HepG2 (cell line): ENCODE measurements at regions not wholly inside any gene's neighbourhood (a gene's known extent, or its start where the extent isn't known, plus 50 kb on each side); places are given as distances from the start of the nearest gene placed in this dataset.

Experiments used
- ATAC-seq: fragments of 200-7000 bp; cut with Tn5 transposase; 3 replicates; pipeline ENCODE4 v1.9.1; 2020; ENCODE audit warnings: mild to moderate bottlenecking, moderate library complexity
- BruUV-seq: library from RNA; stranded (reverse); fragments of 400-500 nt; replicated peaks from 2 replicates; lab custom pipeline; 2021; lab: Mats Ljungman, UMichigan
- CTCF ChIA-PET: fragments of 300-600 bp; formaldehyde crosslinking; extraction: SDS; loops from one replicate; lab custom pipeline; 2021; ENCODE audit warnings: low total read pairs, inconsistent platforms, low intra/inter-chr PET ratio; lab: Yijun Ruan, JAX
- POLR2A ChIA-PET: fragments of 350-600 bp; sonication (Branson Sonifier 250); formaldehyde crosslinking; loops from one replicate; lab custom pipeline; 2020; ENCODE audit warnings: antibody characterized with exemption, inconsistent platforms; lab: Yijun Ruan, JAX
- DNase-seq: peaks from one replicate; pipeline ENCODE4 v3.0.0-alpha.2; 2015; ENCODE audit warnings: low spot score
- FAIRE-seq: peaks from 3 replicates; lab custom pipeline; 2011; peaks lifted over from hg19 to GRCh38; lab: Jason Lieb, UNC
- H2AFZ ChIP-seq: one replicate; pipeline ENCODE4 v1.6.1; 2011; ENCODE audit warnings: low read length, inconsistent platforms
- H3K27ac ChIP-seq: fragments of 300-600 bp; 3 replicates; pipeline ENCODE4 v1.8.0; 2011; ENCODE audit warnings: mixed run types, mild to moderate bottlenecking, mixed read lengths, low read length, inconsistent platforms; ENCODE audit not compliant: insufficient read depth; ENCODE audit errors: extremely low read length
- H3K27me3 ChIP-seq, 2 experiments: fragments of 200-600 bp in 1 of 2; 2 replicates in 1 of 2; 3 replicates in 1 of 2; pipeline versions ENCODE4 v1.6.0 to v1.8.0; 2011; ENCODE audit warnings: low read length in 2 of 2, mild to moderate bottlenecking in 2 of 2, moderate library complexity in 2 of 2, inconsistent platforms in 1 of 2; ENCODE audit not compliant: insufficient read depth in 2 of 2, control insufficient read depth in 1 of 2
- H3K36me3 ChIP-seq, 2 experiments: fragments of 200-600 bp in 1 of 2; replicated peaks in 1 of 2; 2 replicates in 1 of 2; 3 replicates in 1 of 2; pipeline versions ENCODE4 v1.5.1 to v1.8.0; 2011; ENCODE audit warnings: low read length in 2 of 2, inconsistent platforms in 1 of 2; ENCODE audit not compliant: insufficient read depth in 2 of 2, control insufficient read depth in 1 of 2
- H3K4me1 ChIP-seq: 2 replicates; pipeline ENCODE4 v1.5.1; 2012; ENCODE audit warnings: low read length, inconsistent platforms; ENCODE audit not compliant: insufficient read depth
- H3K4me2 ChIP-seq: 2 replicates; pipeline ENCODE4 v1.6.0; 2011; ENCODE audit warnings: low read depth, low read length, inconsistent platforms
- H3K4me3 ChIP-seq, 3 experiments: fragments of 200-600 bp in 1 of 3; sonication (generic), shearing (Covaris generic) in 1 of 3; replicated peaks in 1 of 3; 2 replicates each; pipeline ENCODE4 v1.5.1; 2011 to 2016; ENCODE audit warnings: low read length in 3 of 3, inconsistent platforms in 2 of 3, low read depth in 2 of 3, mild to moderate bottlenecking in 2 of 3, control low read depth in 1 of 3, mixed read lengths in 1 of 3; ENCODE audit not compliant: insufficient read depth in 1 of 3
- H3K79me2 ChIP-seq: one replicate; pipeline ENCODE4 v1.6.1; 2011; ENCODE audit warnings: low read length, inconsistent platforms; ENCODE audit not compliant: insufficient read depth
- H3K9ac ChIP-seq: 2 replicates; pipeline ENCODE4 v1.6.0; 2011; ENCODE audit warnings: mild to moderate bottlenecking, low read depth, low read length, inconsistent platforms; ENCODE audit not compliant: insufficient read depth
- H3K9me3 ChIP-seq: 2 replicates; pipeline ENCODE4 v1.5.1; 2012; ENCODE audit warnings: mild to moderate bottlenecking, low read length
- H4K20me1 ChIP-seq: 2 replicates; pipeline ENCODE4 v1.6.0; 2011; ENCODE audit warnings: inconsistent platforms, mild to moderate bottlenecking, low read length, moderate library complexity; ENCODE audit not compliant: insufficient read depth
- ARNT ChIP-seq: fragments of 450-650 bp; IDR thresholded peaks from 2 replicates; pipeline ENCODE4 v1.6.1; 2017
- IKZF4 ChIP-seq: sonication (generic); formaldehyde crosslinking; IDR thresholded peaks from 2 replicates; pipeline ENCODE4 v1.5.1; 2020; ENCODE audit warnings: borderline replicate concordance, mild to moderate bottlenecking, low read depth, missing genetic modification reagents; ENCODE audit errors: not compliant biosample characterization
- MAFK ChIP-seq, 2 experiments: IDR thresholded peaks in 1 of 2; conservative IDR thresholded peaks in 1 of 2; 2 replicates each; pipeline ENCODE4 v1.6.1; 2011; ENCODE audit warnings: improper control_type of control experiment in 2 of 2, low read length in 2 of 2
- MEF2D ChIP-seq: sonication (generic); formaldehyde crosslinking; IDR thresholded peaks from 2 replicates; pipeline ENCODE4 v1.5.1; 2020; ENCODE audit warnings: mild to moderate bottlenecking, missing genetic modification reagents
- NBN ChIP-seq: fragments of 450-650 bp; conservative IDR thresholded peaks from 2 replicates; pipeline ENCODE4 v1.6.1; 2017
- PHF20 ChIP-seq: sonication (generic); formaldehyde crosslinking; IDR thresholded peaks from 2 replicates; pipeline ENCODE4 v1.5.0; 2020; ENCODE audit warnings: mild to moderate bottlenecking, missing genetic modification reagents
- SRY ChIP-seq: sonication (generic); formaldehyde crosslinking; IDR thresholded peaks from 2 replicates; pipeline ENCODE4 v1.8.0; 2022; ENCODE audit warnings: mild to moderate bottlenecking, missing genetic modification reagents
- TMF1 ChIP-seq: sonication (generic); formaldehyde crosslinking; IDR thresholded peaks from 2 replicates; pipeline ENCODE4 v1.8.1; 2022; ENCODE audit warnings: low read depth, missing genetic modification reagents
- ZBTB20 ChIP-seq: sonication (generic); formaldehyde crosslinking; IDR thresholded peaks from 2 replicates; pipeline ENCODE4 v1.8.1; 2023; ENCODE audit warnings: missing genetic modification reagents, low read depth, mild to moderate bottlenecking, borderline replicate concordance
- ZBTB8A ChIP-seq: sonication (generic); formaldehyde crosslinking; IDR thresholded peaks from 2 replicates; pipeline ENCODE4 v1.4.0; 2020; ENCODE audit warnings: mild to moderate bottlenecking, low read depth, missing genetic modification reagents, borderline replicate concordance
- ZNF614 ChIP-seq: IDR thresholded peaks from 2 replicates; pipeline ENCODE4 v1.6.1; 2018; ENCODE audit warnings: missing biosample characterization, missing genetic modification reagents, inconsistent platforms, borderline replicate concordance
- WGBS: methylation state at CpG from one replicate; pipeline ENCODE4 v1.1.6; 2017; ENCODE audit warnings: low lambda C conversion rate; 5-methylcytosine and 5-hydroxymethylcytosine counted together
- in situ Hi-C: cut with HindIII; loops from 2 replicates; pipeline ENCODE4 v1.10.0; 2017; ENCODE audit warnings: low pct_unique_long_range_greater_than_20kb; ENCODE audit not compliant: extremely low pct_ligation_motif_present
- intact Hi-C: fragments of 100-400 bp; cut with micrococcal nuclease; formaldehyde crosslinking; loops from one replicate; pipeline ENCODE4 v1.10.0; 2022; ENCODE audit not compliant: unreplicated experiment
- TF ChIP-seq, protein P1 (sequence below): sonication (generic); formaldehyde crosslinking; IDR thresholded peaks from 2 replicates; pipeline ENCODE4 v1.4.0; 2020; ENCODE audit warnings: mild to moderate bottlenecking, missing genetic modification reagents
- TF ChIP-seq, protein P2 (sequence below): sonication (generic); formaldehyde crosslinking; IDR thresholded peaks from 2 replicates; pipeline ENCODE4 v1.5.0; 2020; ENCODE audit warnings: mild to moderate bottlenecking, missing genetic modification reagents
- TF ChIP-seq, protein P3 (sequence below): IDR thresholded peaks from 2 replicates; pipeline ENCODE4 v1.6.1; 2016; ENCODE audit warnings: low read depth, borderline replicate concordance

DNA sequence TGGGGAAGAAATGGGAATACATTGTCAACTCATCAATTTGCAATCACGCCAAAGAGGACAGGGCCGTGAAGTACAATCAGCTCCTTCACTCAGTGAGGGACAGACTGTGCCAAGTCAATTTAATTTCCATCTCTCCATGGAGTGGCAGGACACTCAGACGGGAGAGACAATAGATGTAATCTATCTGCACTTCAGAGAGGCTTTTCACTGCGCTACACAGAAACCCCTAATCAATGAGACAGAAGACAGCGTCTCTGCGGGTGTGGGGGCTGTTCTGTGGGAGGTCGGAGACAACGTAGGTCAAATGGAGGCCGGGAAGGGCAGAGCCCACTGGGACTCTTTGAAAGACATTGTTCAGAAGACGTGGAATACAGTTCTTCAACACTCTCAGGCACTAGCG, 541.0 kb upstream of the ADARB2 start:
- WGBS = 13% methylated on average over 11 of the region's 11 CpGs
- Histone ChIP-seq H3K36me3 (no peaks in the 10 kb centered on the region), H3K27ac (no peak overlapping the region), H3K9ac (no peak overlapping the region), H2AFZ (no peak overlapping the region), H3K4me1 (no peaks in the 10 kb centered on the region), H3K79me2 (no peaks in the 10 kb centered on the region)
- in situ Hi-C loops = no loop called here
- no peak for FAIRE-seq
- POLR2A ChIA-PET = no interaction called here
- TF ChIP-seq MAFK (conservative IDR thresholded peaks at IDR 0.05 in 1 of 2, IDR thresholded peaks at IDR 0.05 in 1 of 2; ENCODE audit: low read length in 2 of 2) (0 out of 4 replicates have a peak, but pooled peaks of 1 of the 2 experiments have one; percentile 13), IKZF4 (no peak)
- TF ChIP-seq, all 625 proteins: peak for 1
- BruUV-seq = no TSS peak
- Histone ChIP-seq H3K9me3 (peaks cover 6% of the 10 kb centered on the region), H3K27me3 (peaks cover 0 to 2% of the 10 kb centered on the region in 2 experiments; a peak in 1 of 5 replicates), H3K4me3 (no peak overlapping the region), H4K20me1 (no peaks in the 10 kb centered on the region), H3K4me2 (no peak overlapping the region)
- ATAC-seq (no peak), DNase-seq (no peak)
- intact Hi-C loops = no loop called here
- CTCF ChIA-PET = no interaction called here

DNA sequence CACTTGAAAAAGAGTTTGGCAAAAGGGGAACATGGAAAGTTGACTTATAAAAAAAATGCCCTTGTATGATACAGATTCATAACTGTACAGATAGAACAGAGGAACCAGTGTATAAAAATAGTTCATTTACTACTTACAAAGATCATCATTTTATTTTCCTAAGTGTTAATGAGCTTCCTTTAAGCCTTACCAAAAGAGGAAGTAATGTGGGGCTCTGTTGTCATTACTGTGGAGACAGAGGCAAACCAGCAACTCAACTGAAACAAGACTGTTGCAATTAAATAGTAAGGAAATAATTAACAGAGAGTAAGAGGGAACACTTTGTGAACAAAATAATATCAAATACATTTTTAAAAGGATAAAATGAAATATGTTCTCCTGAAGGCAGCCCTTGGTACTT, 526.2 kb upstream of the ADARB2 start:
- H3K4me2 ChIP-seq = no peak overlapping the region
- no peak overlapping the region for H3K4me3 ChIP-seq
- POLR2A ChIA-PET = no interaction called here
- no peak overlapping the region for H3K9ac ChIP-seq
- H3K36me3 ChIP-seq = no peaks in the 10 kb centered on the region
- ATAC-seq (no peak), FAIRE-seq (no peak), DNase-seq (no peak)
- H4K20me1 ChIP-seq = no peaks in the 10 kb centered on the region
- BruUV-seq = no TSS peak
- H3K27me3 ChIP-seq = no peaks in the 10 kb centered on the region
- CTCF ChIA-PET = no interaction called here
- H3K79me2 ChIP-seq = no peaks in the 10 kb centered on the region
- H3K9me3 ChIP-seq = no peaks in the 10 kb centered on the region; the same call in 1 of the 2 replicates
- in situ Hi-C loops (no loop called here), intact Hi-C loops (no loop called here)
- no peak overlapping the region for H2AFZ ChIP-seq
- H3K27ac ChIP-seq = no peak overlapping the region
- no peaks in the 10 kb centered on the region for H3K4me1 ChIP-seq
- TF ChIP-seq ZNF614 (no peak), TMF1 (CRISPR knock-in tag) (no peak), ARNT (no peak), ZBTB20 (no peak), SRY (no peak), MEF2D (CRISPR knock-in tag) (no peak), ZBTB8A (no peak), PHF20 (no peak), NBN (no peak)
- TF ChIP-seq, protein P1, sequence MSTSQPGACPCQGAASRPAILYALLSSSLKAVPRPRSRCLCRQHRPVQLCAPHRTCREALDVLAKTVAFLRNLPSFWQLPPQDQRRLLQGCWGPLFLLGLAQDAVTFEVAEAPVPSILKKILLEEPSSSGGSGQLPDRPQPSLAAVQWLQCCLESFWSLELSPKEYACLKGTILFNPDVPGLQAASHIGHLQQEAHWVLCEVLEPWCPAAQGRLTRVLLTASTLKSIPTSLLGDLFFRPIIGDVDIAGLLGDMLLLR (CRISPR knock-in tag) = no peak
- TF ChIP-seq, protein P2, sequence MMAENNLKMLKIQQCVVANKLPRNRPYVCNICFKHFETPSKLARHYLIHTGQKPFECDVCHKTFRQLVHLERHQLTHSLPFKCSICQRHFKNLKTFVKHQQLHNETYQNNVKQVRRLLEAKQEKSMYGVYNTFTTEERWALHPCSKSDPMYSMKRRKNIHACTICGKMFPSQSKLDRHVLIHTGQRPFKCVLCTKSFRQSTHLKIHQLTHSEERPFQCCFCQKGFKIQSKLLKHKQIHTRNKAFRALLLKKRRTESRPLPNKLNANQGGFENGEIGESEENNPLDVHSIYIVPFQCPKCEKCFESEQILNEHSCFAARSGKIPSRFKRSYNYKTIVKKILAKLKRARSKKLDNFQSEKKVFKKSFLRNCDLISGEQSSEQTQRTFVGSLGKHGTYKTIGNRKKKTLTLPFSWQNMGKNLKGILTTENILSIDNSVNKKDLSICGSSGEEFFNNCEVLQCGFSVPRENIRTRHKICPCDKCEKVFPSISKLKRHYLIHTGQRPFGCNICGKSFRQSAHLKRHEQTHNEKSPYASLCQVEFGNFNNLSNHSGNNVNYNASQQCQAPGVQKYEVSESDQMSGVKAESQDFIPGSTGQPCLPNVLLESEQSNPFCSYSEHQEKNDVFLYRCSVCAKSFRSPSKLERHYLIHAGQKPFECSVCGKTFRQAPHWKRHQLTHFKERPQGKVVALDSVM (CRISPR knock-in tag) = no peak
- TF ChIP-seq, protein P3, sequence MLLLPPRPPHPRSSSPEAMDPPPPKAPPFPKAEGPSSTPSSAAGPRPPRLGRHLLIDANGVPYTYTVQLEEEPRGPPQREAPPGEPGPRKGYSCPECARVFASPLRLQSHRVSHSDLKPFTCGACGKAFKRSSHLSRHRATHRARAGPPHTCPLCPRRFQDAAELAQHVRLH = no peak
